Heart left ventricle (tissue), 13 donors: ENCODE measurements at regions not wholly inside any gene's neighbourhood (a gene's known extent, or its start where the extent isn't known, plus 50 kb on each side); places are given as distances from the start of the nearest gene placed in this dataset.

ENCODE experiments used
- POLR2A ChIP-seq, 2 donors: fragments of 450-650 bp; IDR thresholded peaks; one replicate each; pipeline ENCODE4 v1.6.1; 2017; ENCODE audit warnings: antibody characterized with exemption in 2 of 2, mild to moderate bottlenecking in 2 of 2, moderate library complexity in 2 of 2
- TF ChIP-seq, protein P1 (sequence below), 12 donors: fragments of 200-600 bp; sonication (generic) in 4 of 12; IDR thresholded peaks; one replicate each; pipeline versions ENCODE4 v1.5.0 to v1.8.0; 2018 to 2022; ENCODE audit warnings: antibody characterized with exemption in 12 of 12, mild to moderate bottlenecking in 5 of 12
- donor health status: ischemic (EF 13 %, LVEDD 7.1; RV severe dilation, severe dysfunction).
- donor health status: DM: no; HTN: yes; CAD: no.
- donor health status: DM: no; HTN: no; CAD: no.
- donor health status: ischemic (EF 25% LVEDD 6.9; RV normal size, moderate dysfunction).
- donor health status: ischemic (EF 25% LVEDD 5.7; RV mildly dilated, moderate dysfunction).
- donor health status: ischemic (EF 35%, LVEDD 5.7; RV mildly dilated, moderate dysfunction).
- donor health status: nonischemic (EF 11% LVEDD 7.7; RV severe dilation, severe dysfunction).
- donor health status: DM: yes; HTN: yes; CAD: no.
- donor health status: PGD.
- donor health status: ischemic (EF 29% LVEDD 5.4; RV normal size, mild dysfunction).
- donor health status: nonischemic (EF 23%, LVEDD 6.1; RV moderate dilation, normal function).

DNA sequence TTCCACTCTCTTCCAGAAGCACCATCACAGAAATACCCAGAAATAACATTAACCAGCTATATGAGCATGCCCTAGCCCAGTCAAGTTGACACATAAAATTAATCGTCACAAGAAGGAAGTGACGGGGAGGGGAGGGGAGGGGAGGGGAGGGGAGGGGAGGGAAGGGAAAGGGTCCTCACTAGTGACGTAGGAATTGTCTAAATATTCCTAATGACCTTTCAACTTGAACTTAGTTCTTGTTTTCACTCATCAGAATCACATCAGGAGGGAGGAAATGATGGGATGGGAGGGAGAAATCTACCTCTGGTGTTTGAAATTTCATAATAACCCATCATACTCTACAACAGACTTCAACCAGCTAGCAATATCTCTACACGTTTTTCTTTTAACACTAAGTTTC is 52.2 kb upstream of the NOCT start:
- TF ChIP-seq, protein P1, sequence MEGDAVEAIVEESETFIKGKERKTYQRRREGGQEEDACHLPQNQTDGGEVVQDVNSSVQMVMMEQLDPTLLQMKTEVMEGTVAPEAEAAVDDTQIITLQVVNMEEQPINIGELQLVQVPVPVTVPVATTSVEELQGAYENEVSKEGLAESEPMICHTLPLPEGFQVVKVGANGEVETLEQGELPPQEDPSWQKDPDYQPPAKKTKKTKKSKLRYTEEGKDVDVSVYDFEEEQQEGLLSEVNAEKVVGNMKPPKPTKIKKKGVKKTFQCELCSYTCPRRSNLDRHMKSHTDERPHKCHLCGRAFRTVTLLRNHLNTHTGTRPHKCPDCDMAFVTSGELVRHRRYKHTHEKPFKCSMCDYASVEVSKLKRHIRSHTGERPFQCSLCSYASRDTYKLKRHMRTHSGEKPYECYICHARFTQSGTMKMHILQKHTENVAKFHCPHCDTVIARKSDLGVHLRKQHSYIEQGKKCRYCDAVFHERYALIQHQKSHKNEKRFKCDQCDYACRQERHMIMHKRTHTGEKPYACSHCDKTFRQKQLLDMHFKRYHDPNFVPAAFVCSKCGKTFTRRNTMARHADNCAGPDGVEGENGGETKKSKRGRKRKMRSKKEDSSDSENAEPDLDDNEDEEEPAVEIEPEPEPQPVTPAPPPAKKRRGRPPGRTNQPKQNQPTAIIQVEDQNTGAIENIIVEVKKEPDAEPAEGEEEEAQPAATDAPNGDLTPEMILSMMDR (IDR thresholded peaks at IDR 0.05): no peak
- TF ChIP-seq POLR2A (IDR thresholded peaks at IDR 0.05): no peak
